AG08395 (cell line): ENCODE measurements at regions not wholly inside any gene's neighbourhood (a gene's known extent, or its start where the extent isn't known, plus 50 kb on each side); places are given as distances from the start of the nearest gene placed in this dataset.

Experiments
- DNase-seq: peaks from one replicate; pipeline ENCODE4 v3.0.0; 2012; ENCODE audit warnings: mixed read lengths, low spot score

- DNase-seq = no peak
These were observed 406.0 kb upstream of the POU3F3 start for GRCh38 chr2:104447831-104448434.

GRCh38 chr2:104448661-104449440 is 405.1 kb upstream of the POU3F3 start:
- no peak for DNase-seq

GRCh38 chr2:104452558-104452957 is 401.4 kb upstream of the POU3F3 start:
- no peak for DNase-seq

GRCh38 chr2:104462731-104463130 is 391.2 kb upstream of the POU3F3 start:
- no peak for DNase-seq

GRCh38 chr2:104465981-104466380 is 387.9 kb upstream of the POU3F3 start:
- no peak for DNase-seq

- no peak for DNase-seq
These were observed 385.1 kb upstream of the POU3F3 start for GRCh38 chr2:104468846-104469245.

- no peak for DNase-seq
These were observed 381.8 kb upstream of the POU3F3 start for GRCh38 chr2:104472076-104472475.

GRCh38 chr2:104473546-104473945 is 380.4 kb upstream of the POU3F3 start:
- DNase-seq = no peak

- DNase-seq = no peak
These were observed 379.2 kb upstream of the POU3F3 start for GRCh38 chr2:104474716-104475115.

- no peak for DNase-seq
These were observed 377.8 kb upstream of the POU3F3 start for GRCh38 chr2:104476075-104476474.

GRCh38 chr2:104476563-104476988 is 377.3 kb upstream of the POU3F3 start:
- no peak for DNase-seq

- no peak for DNase-seq
These were observed 372.6 kb upstream of the POU3F3 start for GRCh38 chr2:104481341-104481740.

- DNase-seq = no peak
These were observed 366.5 kb upstream of the POU3F3 start for GRCh38 chr2:104487366-104487765.

GRCh38 chr2:104493698-104494097 is 360.2 kb upstream of the POU3F3 start:
- DNase-seq = no peak

GRCh38 chr2:104501342-104501741 is 352.6 kb upstream of the POU3F3 start:
- no peak for DNase-seq

GRCh38 chr2:104501929-104502328 is 352.0 kb upstream of the POU3F3 start:
- DNase-seq = no peak

- no peak for DNase-seq
These were observed 351.0 kb upstream of the POU3F3 start for GRCh38 chr2:104502901-104503300.

- no peak for DNase-seq
These were observed 349.4 kb upstream of the POU3F3 start for GRCh38 chr2:104504331-104505073.

- no peak for DNase-seq
These were observed 335.7 kb upstream of the POU3F3 start for GRCh38 chr2:104518256-104518655.

- no peak for DNase-seq
These were observed 332.7 kb upstream of the POU3F3 start for GRCh38 chr2:104521247-104521646.

GRCh38 chr2:104523921-104524320 is 330.0 kb upstream of the POU3F3 start:
- DNase-seq = no peak

GRCh38 chr2:104528101-104528500 is 325.8 kb upstream of the POU3F3 start:
- no peak for DNase-seq

GRCh38 chr2:104531122-104531521 is 322.8 kb upstream of the POU3F3 start:
- DNase-seq = no peak
